HG02852 (cell line): ENCODE measurements at regions not wholly inside any gene's neighbourhood (a gene's known extent, or its start where the extent isn't known, plus 50 kb on each side); places are given as distances from the start of the nearest gene placed in this dataset.
"Not testable (repeated sequence)": the region's sequence is repeated elsewhere in the genome, so short reads cannot be mapped to it uniquely, and the experiment has no call there.

ENCODE experiments used
- ATAC-seq: cut with Tn5 transposase; IDR thresholded peaks from one replicate; pipeline ENCODE4 v1.9.1; 2021; ENCODE audit warnings: mild to moderate bottlenecking, moderate library complexity; ENCODE audit not compliant: unreplicated experiment

- no peak for ATAC-seq
Observed at GRCh38 chr1:119251751-119252150, 111.3 kb upstream of the WARS2 start.

GRCh38 chr1:119253366-119253765, 112.9 kb upstream of the WARS2 start:
- ATAC-seq: no peak

DNA sequence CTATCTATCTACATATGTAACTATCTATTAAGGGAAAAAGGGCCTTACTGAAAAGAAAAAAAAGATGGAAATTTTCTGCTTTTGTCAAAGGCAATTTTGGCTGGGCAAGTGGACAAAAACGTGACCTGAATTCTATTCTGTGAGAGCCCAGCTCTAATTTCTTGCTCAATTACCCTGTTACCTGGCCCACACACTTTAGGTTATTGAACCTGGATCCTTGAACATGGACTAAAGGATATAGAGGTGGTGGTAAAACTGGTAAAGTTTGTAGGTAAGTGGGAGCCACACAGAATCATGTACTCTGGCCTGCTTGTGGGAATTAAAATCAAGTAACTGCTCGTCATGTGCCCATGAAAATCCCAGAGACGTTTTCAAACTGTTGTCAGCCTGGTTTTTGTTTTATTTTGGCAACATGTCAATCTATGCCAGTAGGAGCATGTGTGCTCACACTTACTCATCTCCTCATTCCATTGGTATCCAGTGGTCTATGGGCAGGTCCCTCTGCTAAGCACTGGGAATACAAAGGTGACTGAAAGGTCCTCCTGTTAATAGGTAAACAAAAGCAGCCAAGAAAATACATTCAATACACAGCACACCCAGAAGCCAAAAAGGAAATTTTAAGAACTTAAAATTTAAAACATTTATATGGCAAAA, 113.7 kb upstream of the WARS2 start:
- ATAC-seq: no peak

GRCh38 chr1:119256089-119256488, 112.5 kb upstream of the HAO2 start:
- not testable (repeated sequence) for ATAC-seq

GRCh38 chr1:119260506-119260905, 108.1 kb upstream of the HAO2 start:
- ATAC-seq: no peak

- ATAC-seq: peak; percentile 97
Observed at GRCh38 chr1:119266386-119266785, 102.2 kb upstream of the HAO2 start.

DNA sequence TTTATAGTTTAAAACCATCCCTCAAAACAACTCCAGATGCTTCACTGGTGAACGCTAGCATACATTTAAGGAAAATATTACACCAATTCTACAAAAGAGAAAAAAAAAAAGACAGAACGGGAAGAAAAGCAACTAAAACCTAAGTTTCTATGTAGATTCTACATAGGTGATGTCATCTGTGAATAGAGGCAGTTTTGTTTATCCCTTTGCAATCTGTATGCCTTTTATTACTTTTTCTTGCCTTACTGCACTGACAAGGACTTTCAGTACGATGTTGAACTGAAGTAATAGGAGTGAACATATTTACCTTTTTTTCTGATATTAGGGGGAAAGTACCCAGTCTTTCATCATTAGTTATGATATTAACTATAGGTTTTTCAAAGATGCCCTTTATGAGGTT, 101.7 kb upstream of the HAO2 start:
- no peak for ATAC-seq

GRCh38 chr1:119267288-119267687, 101.3 kb upstream of the HAO2 start:
- not testable (repeated sequence) for ATAC-seq

DNA sequence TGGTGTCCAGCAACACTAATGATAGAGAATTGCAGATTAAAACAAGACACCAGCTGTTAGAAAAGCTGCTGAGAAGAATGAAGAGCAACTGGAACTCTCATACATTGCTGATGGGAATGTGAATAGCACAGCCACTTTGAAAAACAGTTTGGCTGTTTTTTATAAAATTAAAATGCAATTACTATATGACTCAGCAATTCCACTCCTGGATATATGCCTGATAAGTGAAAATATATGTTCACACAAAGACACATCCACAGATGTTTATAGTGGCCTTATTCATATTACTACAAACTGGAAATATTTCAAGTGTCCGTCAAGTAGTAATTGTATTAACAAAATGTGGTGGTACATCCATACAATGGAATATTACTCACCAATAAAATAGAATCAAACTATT, 99.7 kb upstream of the HAO2 start:
- ATAC-seq: no peak

GRCh38 chr1:119275145-119276134, 93.1 kb upstream of the HAO2 start:
- peak; percentile 65 for ATAC-seq

DNA sequence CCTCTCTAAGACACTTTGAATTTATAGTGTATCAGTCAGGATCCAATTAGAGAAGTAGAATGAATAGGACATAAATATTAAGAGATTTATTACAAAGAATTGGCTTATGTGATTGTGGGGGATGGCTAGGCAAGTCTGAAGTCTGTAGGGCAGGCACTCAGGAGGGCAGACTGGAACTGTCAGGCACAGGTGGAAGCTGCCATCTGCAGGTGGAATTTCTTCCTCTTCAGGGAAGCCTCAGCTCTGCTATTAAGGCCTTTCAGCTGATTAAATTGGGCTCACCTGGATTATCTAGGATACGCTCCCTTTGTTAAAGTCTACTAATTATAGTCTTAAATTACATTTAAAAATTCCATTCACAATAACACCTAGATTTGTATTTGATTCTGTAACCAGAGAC, 92.0 kb upstream of the HAO2 start:
- no peak for ATAC-seq

DNA sequence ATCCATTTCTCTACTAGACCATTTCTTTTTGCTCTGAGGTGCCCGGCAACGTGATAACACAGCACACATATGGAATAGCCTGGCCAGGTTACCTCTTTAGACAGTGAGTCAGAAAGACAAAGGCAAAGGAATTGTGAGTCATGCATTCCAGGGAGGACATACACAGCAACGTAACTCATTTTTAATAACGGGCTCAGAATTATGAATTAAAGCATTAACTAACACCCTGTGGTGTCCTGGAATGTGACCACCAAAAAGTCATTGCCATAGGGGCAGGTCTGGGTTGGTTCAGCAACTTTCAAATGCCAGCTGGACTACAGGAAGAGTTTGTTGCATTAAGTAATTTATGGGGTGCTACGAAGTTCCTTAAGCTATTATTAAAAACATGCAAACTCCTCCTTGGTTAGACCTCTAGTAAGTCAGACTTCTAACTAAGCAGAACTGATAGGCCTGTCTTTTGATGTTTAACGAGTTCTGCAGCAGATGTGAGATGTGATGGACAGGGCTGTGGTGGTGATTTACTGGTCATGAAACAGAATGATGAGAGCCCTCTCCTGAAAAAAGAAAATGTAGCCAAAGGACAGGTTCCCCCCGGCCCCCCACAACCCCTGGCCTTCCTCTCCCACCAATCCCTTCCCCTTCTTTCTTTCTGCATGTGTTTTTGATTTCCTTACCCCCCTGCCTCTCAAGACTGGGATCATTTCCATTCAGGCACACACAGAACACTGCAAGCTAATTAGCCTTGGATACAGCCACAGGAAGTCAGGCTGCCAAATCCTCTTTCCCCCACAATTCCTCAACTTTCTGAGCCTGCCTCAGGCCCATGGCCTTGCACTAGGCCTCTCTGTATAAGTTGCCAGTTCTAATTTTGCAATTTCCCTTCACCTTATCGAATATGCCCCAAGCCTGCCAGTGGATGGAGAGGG, 88.9 kb upstream of the HAO2 start:
- ATAC-seq: no peak

GRCh38 chr1:119285482-119285881, 83.1 kb upstream of the HAO2 start:
- no peak for ATAC-seq

DNA sequence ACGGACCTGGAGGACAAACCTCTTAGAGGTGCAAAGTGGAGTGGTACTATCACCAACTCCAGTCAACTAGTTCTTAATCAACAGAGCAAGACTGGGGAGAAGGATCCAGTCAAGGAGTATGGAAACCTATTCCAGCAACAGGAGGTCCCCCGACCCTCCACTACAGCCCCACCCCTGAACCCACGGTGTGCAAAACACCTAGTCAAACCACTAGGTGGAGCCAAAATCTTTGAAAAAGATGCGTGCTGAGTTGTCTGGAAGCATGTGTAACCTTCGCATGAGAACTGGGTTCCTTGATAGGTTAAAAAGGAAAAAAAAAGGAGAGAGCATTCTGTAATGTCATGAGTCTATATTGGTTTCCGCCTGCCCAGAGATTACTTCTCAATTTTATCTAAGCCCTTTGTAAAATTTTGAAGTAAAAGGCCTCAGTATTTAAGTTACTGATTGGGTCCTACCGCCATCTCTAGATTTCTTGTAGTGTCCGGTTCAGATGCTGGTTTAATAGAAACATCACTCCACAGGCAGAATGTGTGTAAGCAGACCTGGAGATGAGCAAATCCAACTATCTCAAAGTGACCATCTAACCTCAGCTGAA, 81.9 kb upstream of the HAO2 start:
- peak; percentile 68 for ATAC-seq

DNA sequence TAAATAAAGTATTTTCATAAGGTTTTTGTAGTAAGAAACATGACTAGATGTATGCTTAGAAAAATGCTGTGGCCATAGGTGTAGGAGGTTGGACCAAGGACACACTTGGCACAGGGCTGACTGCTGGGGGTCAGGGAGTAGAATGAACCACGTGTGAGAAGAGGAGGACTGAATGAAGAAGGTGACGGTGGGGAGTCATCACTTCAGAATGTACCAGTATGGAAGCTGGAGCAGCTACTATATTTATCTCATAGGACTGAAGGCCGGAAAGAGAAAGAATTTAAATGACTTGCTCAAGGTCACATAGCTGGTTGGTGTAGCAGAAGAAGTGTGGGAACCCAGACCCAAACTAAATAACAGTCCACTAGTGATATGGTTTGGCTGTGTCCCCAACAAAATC, 79.8 kb upstream of the HAO2 start:
- no peak for ATAC-seq

GRCh38 chr1:119290297-119290696, 78.3 kb upstream of the HAO2 start:
- ATAC-seq: no peak

DNA sequence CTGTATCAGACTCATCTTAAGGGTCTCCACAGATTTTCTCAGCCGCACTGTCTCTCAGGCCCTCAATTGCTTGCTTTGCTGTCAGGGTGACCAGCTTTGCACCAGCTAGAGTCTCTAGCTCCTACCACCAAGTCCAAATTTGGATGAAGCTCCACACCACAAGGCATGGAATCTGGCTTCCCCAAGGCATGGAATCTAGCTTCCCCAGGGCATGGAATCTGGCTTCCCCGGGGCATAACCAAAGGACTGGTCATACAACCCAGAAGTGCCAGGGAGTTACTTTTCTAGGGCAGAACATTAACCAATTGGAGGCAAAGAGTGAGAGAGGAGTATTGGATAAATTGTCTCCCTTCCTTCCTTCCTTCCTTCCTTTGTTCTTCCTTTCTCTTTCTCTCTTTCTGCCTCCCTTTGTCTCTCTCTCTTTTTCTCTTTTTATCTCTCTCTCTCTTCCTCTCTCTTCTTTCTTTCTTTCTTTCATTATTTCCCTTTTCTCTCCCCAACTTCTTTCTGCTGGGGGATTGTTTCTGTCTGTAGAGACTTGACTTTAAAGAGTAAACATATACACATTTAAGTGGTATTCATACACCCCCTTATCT, 76.9 kb upstream of the HAO2 start:
- no peak for ATAC-seq

DNA sequence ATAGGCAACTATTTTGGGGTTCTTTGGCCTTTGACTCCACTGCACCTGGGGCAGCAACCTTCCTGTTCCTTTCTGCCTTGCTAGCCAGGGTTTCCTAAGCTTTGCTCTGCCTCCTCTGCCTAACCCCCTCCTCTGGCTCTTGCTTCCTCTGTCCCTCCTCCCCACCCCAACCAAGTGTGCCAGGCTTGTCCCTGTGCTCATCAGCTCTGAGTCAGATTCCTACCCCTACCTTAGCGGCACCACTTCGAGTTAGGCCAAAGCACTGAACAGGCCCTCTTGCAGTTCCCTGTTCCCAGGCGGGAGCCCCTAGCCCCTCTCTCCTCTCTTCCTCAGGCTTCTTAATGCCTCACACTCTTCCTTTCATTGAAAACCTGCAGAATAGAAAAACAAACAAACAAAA, 74.8 kb upstream of the HAO2 start:
- ATAC-seq: no peak

DNA sequence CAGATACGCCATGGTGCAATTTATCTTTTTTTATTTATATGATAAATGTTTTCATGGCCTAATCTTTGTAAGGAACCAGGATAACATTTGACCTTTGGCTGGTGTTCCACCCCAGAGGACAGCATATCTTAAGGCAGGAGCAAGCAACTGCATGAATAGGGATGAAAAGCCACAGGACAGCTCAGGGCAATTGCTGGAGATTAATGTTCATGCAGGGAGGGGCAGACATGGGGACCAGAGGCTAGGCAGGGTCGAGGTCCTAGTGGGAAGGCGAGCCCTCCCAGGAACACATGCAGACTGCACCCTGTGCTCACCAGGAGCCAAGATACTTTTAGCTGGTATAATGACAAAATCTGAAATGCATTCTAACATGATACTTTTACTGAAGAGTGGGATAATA, 74.4 kb upstream of the HAO2 start:
- no peak for ATAC-seq

GRCh38 chr1:119294722-119295121, 73.9 kb upstream of the HAO2 start:
- no peak for ATAC-seq
